Stomach (tissue), 8 donors: ENCODE measurements at regions not wholly inside any gene's neighbourhood (a gene's known extent, or its start where the extent isn't known, plus 50 kb on each side); places are given as distances from the start of the nearest gene placed in this dataset.
A peak's percentile ranks its signal among the peaks of the same experiment; 100 is the strongest.

Experiments used
- DNase-seq, 2 donors: peaks; one replicate each; pipeline versions ENCODE4 v3.0.0 to v3.0.0-alpha.2; 2013 to 2019
- H3K27ac ChIP-seq, 5 donors: fragments of 200-600 bp in 4 of 5; sonication (generic) in 4 of 5; one replicate each; pipeline ENCODE4 v1.5.1; 2013 to 2019; ENCODE audit warnings: mild to moderate bottlenecking in 1 of 5, moderate library complexity in 1 of 5
- H3K27me3 ChIP-seq, 3 donors: fragments of 200-600 bp; sonication (generic); one replicate each; pipeline ENCODE4 v1.5.1; 2017 to 2019; ENCODE audit warnings: mixed run types in 1 of 3
- H3K36me3 ChIP-seq, 4 donors: fragments of 200-600 bp; sonication (generic); 1 replicate in 3 of 4; 2 replicates in 1 of 4; pipeline ENCODE4 v1.5.1; 2016 to 2019
- H3K4me1 ChIP-seq, 4 donors: fragments of 200-600 bp; sonication (generic); one replicate each; pipeline ENCODE4 v1.5.1; 2016 to 2019
- H3K4me3 ChIP-seq, 4 donors: fragments of 200-600 bp; sonication (generic) in 3 of 4; one replicate each; pipeline ENCODE4 v1.5.1; 2016 to 2019; ENCODE audit warnings: mild to moderate bottlenecking in 1 of 4
- H3K9me3 ChIP-seq, 4 donors: fragments of 200-600 bp; sonication (generic); one replicate each; pipeline ENCODE4 v1.5.1; 2016 to 2019
- EP300 ChIP-seq: sonication (generic); formaldehyde crosslinking; IDR thresholded peaks from one replicate; pipeline ENCODE4 v1.6.1; 2017; ENCODE audit warnings: antibody characterized with exemption
- POLR2A ChIP-seq, 4 donors: fragments of 450-650 bp; IDR thresholded peaks; one replicate each; pipeline ENCODE4 v1.6.1; 2016; ENCODE audit warnings: antibody characterized with exemption in 4 of 4, control low read depth in 2 of 4, mild to moderate bottlenecking in 1 of 4, moderate library complexity in 1 of 4
- POLR2AphosphoS5 ChIP-seq, 3 donors: sonication (generic); formaldehyde crosslinking; IDR thresholded peaks; one replicate each; pipeline ENCODE4 v1.6.1; 2016; ENCODE audit warnings: antibody characterized with exemption in 3 of 3
- WGBS, 5 donors: extraction: QIAGEN DNeasy Blood & Tissue Kit in 3 of 5; methylation state at CpG; one replicate each; pipeline versions ENCODE4 v1.1.5 to v1.1.7; 2013 to 2018; 5-methylcytosine and 5-hydroxymethylcytosine counted together
- intact Hi-C: fragments of 100-400 bp; cut with DNase I; formaldehyde crosslinking; loops from one replicate; pipeline ENCODE4 v1.15.1; 2023; ENCODE audit warnings: low total_unique reads
- TF ChIP-seq, protein P1 (sequence below), 7 experiments: fragments of 450-650 bp in 4 of 7; fragments of 200-600 bp in 3 of 7; sonication (generic) in 3 of 7; IDR thresholded peaks; one replicate each; pipeline ENCODE4 v1.5.1; 2016 to 2019; ENCODE audit warnings: antibody characterized with exemption in 7 of 7, control low read depth in 2 of 7, mild to moderate bottlenecking in 1 of 7
- donor health status: healthy with polysubstance abuse.
- donor health status: Bipolar disorder and iron deficiency.
- donor health status: healthy.

DNA sequence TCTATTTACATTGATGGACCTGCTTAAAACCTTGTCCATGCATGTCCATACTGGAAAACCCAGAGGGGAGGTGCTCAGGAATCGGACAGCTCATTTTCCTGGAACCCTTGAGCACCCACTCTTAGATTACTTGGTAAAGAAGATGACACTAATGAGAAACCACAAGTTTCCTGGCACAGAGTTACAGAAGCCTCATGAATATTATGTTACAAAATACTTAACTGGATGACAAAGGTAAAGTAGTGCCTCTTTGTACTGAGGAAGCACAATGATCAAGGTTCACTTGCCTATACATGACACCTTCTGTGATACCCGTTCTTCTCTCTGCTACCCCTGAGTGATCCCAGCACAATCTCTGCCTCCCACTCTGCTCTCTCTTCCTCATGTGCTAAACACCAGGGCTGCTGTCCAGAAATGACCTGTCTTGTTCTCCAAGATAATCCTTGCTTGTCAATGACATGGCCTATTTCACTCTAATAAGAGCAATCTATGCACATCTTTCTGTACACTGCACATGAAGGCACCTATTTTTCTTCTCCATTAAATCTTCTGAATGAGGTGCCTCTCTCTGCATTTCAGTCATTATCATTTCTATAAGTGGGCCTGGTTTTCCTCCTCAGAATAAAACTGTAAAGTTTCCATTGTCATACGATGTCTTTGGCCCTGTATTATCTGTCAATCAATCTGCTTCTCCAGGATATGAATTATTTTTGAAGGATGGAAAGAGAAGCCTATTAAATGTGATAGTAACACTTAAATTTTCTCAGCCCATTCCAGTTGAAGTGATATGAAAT is 684.0 kb upstream of the ACO1 start:
- intact Hi-C loops, result no loop called here

DNA sequence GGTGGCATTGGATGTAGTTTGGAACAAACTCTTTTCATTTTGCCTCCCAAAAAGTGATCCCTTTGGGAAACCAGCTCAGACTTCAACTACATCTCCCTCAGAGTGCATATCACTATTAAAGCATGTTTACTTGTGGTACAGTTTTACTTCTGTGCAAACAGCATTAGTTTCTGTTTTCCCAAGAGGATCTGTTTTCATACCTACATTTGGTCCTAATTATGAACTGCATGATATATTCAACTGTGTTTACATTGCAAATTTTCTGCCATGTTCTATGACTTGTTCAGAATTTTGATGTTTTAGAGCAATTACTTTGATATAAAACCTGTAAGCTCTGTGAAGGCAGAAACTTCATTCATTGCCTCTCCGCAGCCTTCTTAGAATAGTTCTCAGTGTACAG is 681.5 kb upstream of the ACO1 start:
- 84 to 96% (median 95%) methylated on average over 1 of the region's 1 CpG for WGBS, 5 donors
- TF ChIP-seq EP300, result no peak
- TF ChIP-seq POLR2AphosphoS5 (IDR thresholded peaks at IDR 0.05), result no peak
- TF ChIP-seq, protein P1, sequence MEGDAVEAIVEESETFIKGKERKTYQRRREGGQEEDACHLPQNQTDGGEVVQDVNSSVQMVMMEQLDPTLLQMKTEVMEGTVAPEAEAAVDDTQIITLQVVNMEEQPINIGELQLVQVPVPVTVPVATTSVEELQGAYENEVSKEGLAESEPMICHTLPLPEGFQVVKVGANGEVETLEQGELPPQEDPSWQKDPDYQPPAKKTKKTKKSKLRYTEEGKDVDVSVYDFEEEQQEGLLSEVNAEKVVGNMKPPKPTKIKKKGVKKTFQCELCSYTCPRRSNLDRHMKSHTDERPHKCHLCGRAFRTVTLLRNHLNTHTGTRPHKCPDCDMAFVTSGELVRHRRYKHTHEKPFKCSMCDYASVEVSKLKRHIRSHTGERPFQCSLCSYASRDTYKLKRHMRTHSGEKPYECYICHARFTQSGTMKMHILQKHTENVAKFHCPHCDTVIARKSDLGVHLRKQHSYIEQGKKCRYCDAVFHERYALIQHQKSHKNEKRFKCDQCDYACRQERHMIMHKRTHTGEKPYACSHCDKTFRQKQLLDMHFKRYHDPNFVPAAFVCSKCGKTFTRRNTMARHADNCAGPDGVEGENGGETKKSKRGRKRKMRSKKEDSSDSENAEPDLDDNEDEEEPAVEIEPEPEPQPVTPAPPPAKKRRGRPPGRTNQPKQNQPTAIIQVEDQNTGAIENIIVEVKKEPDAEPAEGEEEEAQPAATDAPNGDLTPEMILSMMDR (IDR thresholded peaks at IDR 0.05), result no peak
- TF ChIP-seq POLR2A (IDR thresholded peaks at IDR 0.05), result no peak
- intact Hi-C loops, result no loop called here
- no peak overlapping the region for H3K27ac ChIP-seq
- no peaks in the 10 kb centered on the region for H3K36me3 ChIP-seq
- H3K27me3 ChIP-seq, result no peaks in the 10 kb centered on the region
- H3K4me3 ChIP-seq, result no peak overlapping the region
- H3K9me3 ChIP-seq, result no peaks in the 10 kb centered on the region
- no peaks in the 10 kb centered on the region for H3K4me1 ChIP-seq
- no peak for DNase-seq

More for the DNA sequence above, 684.0 kb upstream of the ACO1 start:
- Histone ChIP-seq H3K9me3 (no peaks in the 10 kb centered on the region), H3K4me3 (no peak overlapping the region), H3K4me1 (no peaks in the 10 kb centered on the region), H3K36me3 (no peaks in the 10 kb centered on the region), H3K27ac (no peak overlapping the region), H3K27me3 (no peaks in the 10 kb centered on the region)
- TF ChIP-seq POLR2AphosphoS5 (IDR thresholded peaks at IDR 0.05), result no peak
- TF ChIP-seq POLR2A (IDR thresholded peaks at IDR 0.05), result no peak
- TF ChIP-seq, protein P1 (IDR thresholded peaks at IDR 0.05), result no peak
- no peak for TF ChIP-seq EP300
- WGBS, 5 donors, result 77 to 87% (median 80%) methylated on average over 3 of the region's 3 CpGs
- DNase-seq, result no peak

DNA sequence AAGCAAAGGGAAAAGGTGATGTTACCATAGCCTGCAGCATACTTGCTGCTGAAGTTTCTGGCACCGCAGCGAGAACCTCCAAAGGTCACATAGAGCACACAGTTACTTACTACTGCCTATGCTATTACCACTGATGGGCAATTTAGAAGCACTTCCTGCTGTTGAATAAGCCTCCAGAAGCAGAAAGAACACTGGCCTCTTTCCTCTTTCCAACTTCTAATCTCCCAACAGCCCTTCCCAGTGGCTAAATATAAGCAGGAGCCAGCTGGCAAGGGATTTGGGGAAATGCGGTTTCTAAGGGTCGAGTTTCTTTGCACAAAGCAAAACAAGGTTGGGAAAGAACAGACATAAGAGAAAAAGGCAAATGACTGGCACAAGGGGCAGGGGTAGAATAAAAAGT is 669.2 kb upstream of the ACO1 start:
- H3K4me3 ChIP-seq, result no peak overlapping the region
- intact Hi-C loops, result no loop called here
- H3K36me3 ChIP-seq, result no peaks in the 10 kb centered on the region
- WGBS, 5 donors, result 14 to 30% (median 16%) methylated on average over 4 of the region's 4 CpGs
- H3K9me3 ChIP-seq, result no peaks in the 10 kb centered on the region
- no peaks in the 10 kb centered on the region for H3K4me1 ChIP-seq
- peak overlapping the region in 1 of 5 donors; percentile 6 for H3K27ac ChIP-seq
- DNase-seq, result peak in 1 of 2 donors; percentile 63
- TF ChIP-seq POLR2AphosphoS5 (IDR thresholded peaks at IDR 0.05), result peak in 1 of 3 donors; percentile 49
- TF ChIP-seq, protein P1 (IDR thresholded peaks at IDR 0.05), result no peak
- no peaks in the 10 kb centered on the region for H3K27me3 ChIP-seq

DNA sequence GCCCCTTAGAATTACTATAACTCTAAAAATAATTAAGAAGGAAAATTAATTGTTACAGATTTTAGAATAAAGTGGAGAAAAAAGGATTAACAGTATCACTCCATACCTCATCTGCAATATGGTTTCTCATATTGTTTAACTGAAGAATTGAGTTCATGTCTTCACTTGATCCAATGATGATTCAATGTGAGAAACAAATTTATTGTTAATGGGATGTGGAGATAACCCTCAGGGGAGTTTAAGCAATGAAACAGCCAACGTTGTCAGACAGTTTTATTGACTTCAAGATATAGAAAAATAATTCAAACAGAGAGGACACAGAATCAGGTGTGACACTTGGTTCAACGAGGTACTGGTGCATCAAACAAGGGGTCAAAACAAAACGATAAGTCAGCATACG is 665.2 kb upstream of the ACO1 start:
- H3K27me3 ChIP-seq, result no peaks in the 10 kb centered on the region
- no peaks in the 10 kb centered on the region for H3K9me3 ChIP-seq
- no peak overlapping the region for H3K27ac ChIP-seq
- intact Hi-C loops, result no loop called here
- no peak overlapping the region for H3K4me3 ChIP-seq
- TF ChIP-seq POLR2AphosphoS5 (IDR thresholded peaks at IDR 0.05) (no peak), EP300 (no peak), POLR2A (IDR thresholded peaks at IDR 0.05) (no peak)
- TF ChIP-seq, protein P1 (IDR thresholded peaks at IDR 0.05), result no peak
- no peaks in the 10 kb centered on the region for H3K36me3 ChIP-seq
- DNase-seq, result no peak
- 67 to 76% (median 72%) methylated on average over 4 of the region's 4 CpGs for WGBS, 5 donors
- H3K4me1 ChIP-seq, result no peaks in the 10 kb centered on the region
